ENCODE measurements at regions not wholly inside any gene's neighbourhood (a gene's known extent, or its start where the extent isn't known, plus 50 kb on each side); places are given as distances from the start of the nearest gene placed in this dataset.

DNA sequence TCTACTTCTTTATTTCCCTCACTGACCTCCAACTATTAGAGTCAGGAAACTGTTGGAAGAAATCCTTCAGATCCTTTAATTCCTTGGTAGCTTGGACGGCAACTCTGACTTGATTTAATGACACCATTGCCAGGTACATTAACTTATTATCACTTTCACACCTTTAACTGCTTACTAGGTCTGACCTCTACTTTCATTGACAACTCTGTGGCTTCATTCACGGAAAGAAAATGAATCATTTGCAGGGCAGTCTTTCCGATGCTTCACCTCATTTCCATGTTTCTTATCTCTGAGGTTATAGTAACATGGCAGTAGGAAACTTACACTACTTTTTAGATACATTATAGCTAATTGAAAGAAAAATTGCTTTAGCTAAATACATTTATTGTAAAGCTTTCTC lies 82.6 kb upstream of the PDGFD start:
- no peaks in the 10 kb centered on the region for H3K4me1 ChIP-seq (ENCODE audit: insufficient read depth, low read length)
- H3K4me3 ChIP-seq (ENCODE audit: low read length): no peak overlapping the region
- TF ChIP-seq, protein P1, sequence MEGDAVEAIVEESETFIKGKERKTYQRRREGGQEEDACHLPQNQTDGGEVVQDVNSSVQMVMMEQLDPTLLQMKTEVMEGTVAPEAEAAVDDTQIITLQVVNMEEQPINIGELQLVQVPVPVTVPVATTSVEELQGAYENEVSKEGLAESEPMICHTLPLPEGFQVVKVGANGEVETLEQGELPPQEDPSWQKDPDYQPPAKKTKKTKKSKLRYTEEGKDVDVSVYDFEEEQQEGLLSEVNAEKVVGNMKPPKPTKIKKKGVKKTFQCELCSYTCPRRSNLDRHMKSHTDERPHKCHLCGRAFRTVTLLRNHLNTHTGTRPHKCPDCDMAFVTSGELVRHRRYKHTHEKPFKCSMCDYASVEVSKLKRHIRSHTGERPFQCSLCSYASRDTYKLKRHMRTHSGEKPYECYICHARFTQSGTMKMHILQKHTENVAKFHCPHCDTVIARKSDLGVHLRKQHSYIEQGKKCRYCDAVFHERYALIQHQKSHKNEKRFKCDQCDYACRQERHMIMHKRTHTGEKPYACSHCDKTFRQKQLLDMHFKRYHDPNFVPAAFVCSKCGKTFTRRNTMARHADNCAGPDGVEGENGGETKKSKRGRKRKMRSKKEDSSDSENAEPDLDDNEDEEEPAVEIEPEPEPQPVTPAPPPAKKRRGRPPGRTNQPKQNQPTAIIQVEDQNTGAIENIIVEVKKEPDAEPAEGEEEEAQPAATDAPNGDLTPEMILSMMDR (conservative IDR thresholded peaks at IDR 0.05; ENCODE audit: low read depth, low read length): no peak
- no peak for TF ChIP-seq EZH2 (IDR thresholded peaks at IDR 0.05; ENCODE audit: low read length, unreplicated experiment)
- no peak for TF ChIP-seq EZH2phosphoT487 (IDR thresholded peaks at IDR 0.05; ENCODE audit: borderline replicate concordance, low read length)
- H2AFZ ChIP-seq (ENCODE audit: low read length): no peak overlapping the region
- intact Hi-C loops (cut with micrococcal nuclease): no loop called here
- H3F3A ChIP-seq (ENCODE audit: low read length, unreplicated experiment): no peaks in the 10 kb centered on the region
- no peak overlapping the region for H3K9ac ChIP-seq (ENCODE audit: low read length)
- H3K36me3 ChIP-seq (ENCODE audit: low read depth, low read length): no peaks in the 10 kb centered on the region
- BruUV-seq (replicated peaks): no TSS peak
- no peaks in the 10 kb centered on the region for H3K9me3 ChIP-seq (ENCODE audit: low read length)
- H3K27ac ChIP-seq (ENCODE audit: low read length): no peak overlapping the region
- ChIA-PET CTCF (no interaction called here), POLR2A (ENCODE audit: unreplicated experiment) (interaction anchor here (0.6 kb wide), 1 partner anchor 414 kb away, joined by 3 read pairs; no protein-coding TSS in a partner anchor)
- no peaks in the 10 kb centered on the region for H3K79me2 ChIP-seq (ENCODE audit: low read length)
- no peak for ATAC-seq
- no peaks in the 10 kb centered on the region for H4K20me1 ChIP-seq (ENCODE audit: low read length)
- DNase-seq: no peak
- no peaks in the 10 kb centered on the region for H3K9me2 ChIP-seq (replicated peaks; ENCODE audit: low read length)
- no peak overlapping the region for H3K4me2 ChIP-seq (ENCODE audit: low read length)
- no peaks in the 10 kb centered on the region for H3K27me3 ChIP-seq (ENCODE audit: low read length)

DNA sequence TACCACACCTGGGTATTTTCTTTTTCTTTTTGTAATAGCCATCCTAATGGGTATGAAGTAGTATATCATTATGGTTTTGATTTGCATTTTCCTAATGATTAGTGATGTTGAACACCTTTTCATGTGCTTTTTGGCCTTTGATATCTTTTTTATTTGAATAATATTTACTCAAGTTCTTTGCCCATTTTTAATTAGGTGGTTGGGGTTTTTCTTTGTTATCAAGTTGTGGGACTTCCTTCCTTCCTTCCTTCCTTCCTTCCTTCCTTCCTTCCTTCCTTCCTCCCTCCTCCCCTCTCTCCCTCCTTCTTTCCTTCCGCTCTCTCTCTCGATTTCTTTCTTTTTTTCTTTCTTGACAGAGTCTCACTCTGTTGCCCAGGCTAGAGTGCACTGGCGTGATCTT lies 75.0 kb upstream of the PDGFD start:
- POLR2A ChIA-PET (ENCODE audit: unreplicated experiment): no interaction called here
- ATAC-seq: no peak
- Histone ChIP-seq H3K4me1 (ENCODE audit: insufficient read depth, low read length) (no peaks in the 10 kb centered on the region), H3K9ac (ENCODE audit: low read length) (no peak overlapping the region), H3K27ac (ENCODE audit: low read length) (no peak overlapping the region), H3K9me2 (replicated peaks; ENCODE audit: low read length) (no peaks in the 10 kb centered on the region), H3K79me2 (ENCODE audit: low read length) (no peaks in the 10 kb centered on the region), H4K20me1 (ENCODE audit: low read length) (no peaks in the 10 kb centered on the region), H3K9me3 (ENCODE audit: low read length) (no peaks in the 10 kb centered on the region), H3K4me3 (ENCODE audit: low read length) (no peak overlapping the region), H3K36me3 (ENCODE audit: low read depth, low read length) (no peaks in the 10 kb centered on the region), H3F3A (ENCODE audit: low read length, unreplicated experiment) (no peaks in the 10 kb centered on the region), H3K27me3 (ENCODE audit: low read length) (no peaks in the 10 kb centered on the region), H3K4me2 (ENCODE audit: low read length) (no peak overlapping the region), H2AFZ (ENCODE audit: low read length) (no peak overlapping the region)
- BruUV-seq (replicated peaks): no TSS peak
- CTCF ChIA-PET: no interaction called here
- TF ChIP-seq EZH2phosphoT487 (IDR thresholded peaks at IDR 0.05; ENCODE audit: borderline replicate concordance, low read length) (no peak), EZH2 (IDR thresholded peaks at IDR 0.05; ENCODE audit: low read length, unreplicated experiment) (no peak)
- TF ChIP-seq, protein P1 (conservative IDR thresholded peaks at IDR 0.05; ENCODE audit: low read depth, low read length): no peak
- no peak for DNase-seq
- intact Hi-C loops (cut with micrococcal nuclease): no loop called here

DNA sequence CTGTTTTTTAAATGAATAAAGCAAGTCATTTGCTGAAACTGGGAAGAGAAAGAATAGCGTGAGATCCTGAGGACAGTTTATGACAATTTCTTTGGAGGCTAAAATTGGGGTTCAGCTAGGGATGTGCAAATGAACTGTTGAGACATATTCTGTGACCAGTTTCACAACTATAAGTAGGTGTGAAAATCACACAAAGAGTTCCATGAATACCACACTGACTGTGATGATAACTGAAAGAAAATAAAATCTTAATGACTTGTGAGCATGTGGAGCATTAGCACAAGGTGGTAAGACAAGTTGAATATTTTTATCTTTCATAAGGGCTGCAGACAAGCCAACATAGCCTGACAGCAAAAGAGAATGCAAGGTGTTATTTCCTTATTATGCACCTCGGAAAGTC lies 61.1 kb upstream of the PDGFD start:
- POLR2A ChIA-PET (ENCODE audit: unreplicated experiment): no interaction called here
- no peak for DNase-seq

More for the DNA sequence above, 61.1 kb upstream of the PDGFD start:
- no TSS peak for BruUV-seq (replicated peaks)
- H2AFZ ChIP-seq (ENCODE audit: low read length): no peak overlapping the region
- intact Hi-C loops (cut with micrococcal nuclease): no loop called here
- no peaks in the 10 kb centered on the region for H3K36me3 ChIP-seq (ENCODE audit: low read depth, low read length)
- H3K9me2 ChIP-seq (replicated peaks; ENCODE audit: low read length): no peaks in the 10 kb centered on the region
- ATAC-seq: no peak
- no peaks in the 10 kb centered on the region for H3F3A ChIP-seq (ENCODE audit: low read length, unreplicated experiment)
- H3K27me3 ChIP-seq (ENCODE audit: low read length): peaks cover 3% of the 10 kb centered on the region
- H3K4me1 ChIP-seq (ENCODE audit: insufficient read depth, low read length): no peaks in the 10 kb centered on the region
- H3K27ac ChIP-seq (ENCODE audit: low read length): no peak overlapping the region
- H3K4me3 ChIP-seq (ENCODE audit: low read length): no peak overlapping the region
- no peak overlapping the region for H3K9ac ChIP-seq (ENCODE audit: low read length)
- no peaks in the 10 kb centered on the region for H4K20me1 ChIP-seq (ENCODE audit: low read length)
- TF ChIP-seq EZH2 (IDR thresholded peaks at IDR 0.05; ENCODE audit: low read length, unreplicated experiment) (no peak), EZH2phosphoT487 (IDR thresholded peaks at IDR 0.05; ENCODE audit: borderline replicate concordance, low read length) (no peak)
- TF ChIP-seq, protein P1 (conservative IDR thresholded peaks at IDR 0.05; ENCODE audit: low read depth, low read length): no peak
- no peak overlapping the region for H3K4me2 ChIP-seq (ENCODE audit: low read length)
- H3K9me3 ChIP-seq (ENCODE audit: low read length): no peaks in the 10 kb centered on the region
- H3K79me2 ChIP-seq (ENCODE audit: low read length): no peaks in the 10 kb centered on the region
- CTCF ChIA-PET: no interaction called here

Measured in PC-3 (cell line).